GM21381 (cell line): ENCODE measurements at regions not wholly inside any gene's neighbourhood (a gene's known extent, or its start where the extent isn't known, plus 50 kb on each side); places are given as distances from the start of the nearest gene placed in this dataset.
"Not testable (repeated sequence)": the region's sequence is repeated elsewhere in the genome, so short reads cannot be mapped to it uniquely, and the experiment has no call there.

ENCODE experiments used
- ATAC-seq: cut with Tn5 transposase; IDR thresholded peaks from one replicate; pipeline ENCODE4 v1.9.1; 2021; ENCODE audit warnings: mild to moderate bottlenecking, moderate library complexity; ENCODE audit not compliant: unreplicated experiment

DNA sequence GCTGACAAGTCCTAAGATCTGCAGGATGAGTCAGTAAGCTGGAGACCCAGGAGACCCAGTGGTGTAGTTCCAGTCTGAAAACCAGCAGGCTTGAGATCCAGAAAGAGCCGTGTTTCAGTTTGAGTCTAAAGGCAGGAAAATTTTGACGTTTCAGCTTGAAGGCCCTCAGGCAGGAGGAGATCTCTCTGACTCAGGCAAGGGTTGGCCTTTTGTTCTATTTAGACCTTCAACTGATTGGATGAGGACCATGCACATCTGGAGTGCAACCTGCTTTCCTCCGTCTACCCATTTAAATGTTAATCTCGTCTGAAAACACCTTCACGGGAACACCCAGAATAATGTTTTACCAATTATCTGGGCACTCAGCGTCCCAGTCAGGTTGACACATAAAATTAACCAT is 69.5 kb downstream of the NPIPA7 start:
- ATAC-seq, result not testable (repeated sequence)

- ATAC-seq, result not testable (repeated sequence)
Observed at GRCh38 chr16:16449712-16450237, 70.8 kb downstream of the NPIPA7 start.

GRCh38 chr16:16451721-16452410 is 72.9 kb downstream of the NPIPA7 start:
- ATAC-seq, result not testable (repeated sequence)

- not testable (repeated sequence) for ATAC-seq
Observed at GRCh38 chr16:16458579-16458978, 79.6 kb downstream of the NPIPA7 start.

DNA sequence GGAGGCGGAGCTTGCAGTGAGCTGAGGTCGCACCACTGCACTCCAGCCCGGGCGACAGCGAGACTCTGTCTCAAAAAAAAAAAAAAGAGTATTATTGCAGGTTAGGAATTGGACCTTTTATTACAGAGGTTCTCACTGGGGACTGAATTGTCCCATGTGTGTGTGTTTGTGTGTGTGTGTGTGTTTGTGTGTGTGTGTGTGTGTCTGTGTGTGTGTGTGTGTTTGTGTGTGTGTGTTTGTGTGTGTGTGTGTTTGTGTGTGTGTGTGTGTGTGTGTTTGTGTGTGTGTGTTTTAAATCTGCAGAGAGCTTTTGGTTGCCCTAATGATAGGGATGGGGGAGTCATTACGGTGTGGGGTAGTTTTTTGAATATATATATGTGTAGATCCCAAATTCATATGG is 84.9 kb downstream of the NPIPA7 start:
- not testable (repeated sequence) for ATAC-seq

DNA sequence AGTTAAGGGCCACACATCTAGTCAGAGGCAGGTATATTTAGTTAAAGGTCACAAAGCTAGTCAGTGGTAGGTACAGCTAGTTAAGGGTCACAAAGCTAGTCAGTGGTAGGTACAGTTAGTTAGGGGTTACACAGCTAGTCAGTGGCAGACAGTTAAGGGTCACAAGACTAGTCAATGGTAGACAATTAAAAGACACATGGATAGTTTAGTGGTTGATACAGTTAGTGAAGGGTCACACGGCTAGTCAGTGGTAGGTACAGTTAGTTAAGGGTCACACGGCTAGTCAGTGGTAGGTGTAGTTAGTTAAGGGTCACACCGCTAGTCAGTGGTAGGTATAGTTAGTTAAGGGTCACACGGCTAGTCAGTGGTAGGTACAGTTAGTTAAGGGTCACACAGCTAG is 110.0 kb downstream of the NPIPA7 start:
- not testable (repeated sequence) for ATAC-seq

- ATAC-seq, result not testable (repeated sequence)
Observed at GRCh38 chr16:16489466-16489865, 110.5 kb downstream of the NPIPA7 start.

DNA sequence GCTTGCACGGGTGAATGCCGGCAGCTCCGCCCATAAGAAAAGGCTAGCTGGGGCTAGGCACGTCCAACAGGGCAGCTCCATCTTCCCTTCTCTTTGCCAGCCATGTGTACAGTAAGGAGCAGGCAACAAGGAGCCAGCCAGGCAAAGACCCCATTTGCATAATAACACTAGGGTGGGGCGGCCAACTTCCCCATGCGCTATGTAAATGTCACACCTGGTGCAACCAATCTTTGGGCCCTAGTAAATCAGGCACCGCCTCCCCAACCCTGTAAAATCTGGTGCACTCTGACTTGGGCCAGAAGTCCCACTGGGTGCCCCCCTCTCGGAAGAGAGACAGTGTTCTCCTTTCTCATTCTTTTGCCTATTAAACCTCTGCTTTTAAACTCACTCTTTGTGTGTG is 115.2 kb downstream of the NPIPA7 start:
- ATAC-seq, result not testable (repeated sequence)

- ATAC-seq, result not testable (repeated sequence)
Observed at GRCh38 chr16:16494998-16495397, 116.1 kb downstream of the NPIPA7 start.

- ATAC-seq, result not testable (repeated sequence)
Observed at GRCh38 chr16:16499875-16500274, 120.9 kb downstream of the NPIPA7 start.

DNA sequence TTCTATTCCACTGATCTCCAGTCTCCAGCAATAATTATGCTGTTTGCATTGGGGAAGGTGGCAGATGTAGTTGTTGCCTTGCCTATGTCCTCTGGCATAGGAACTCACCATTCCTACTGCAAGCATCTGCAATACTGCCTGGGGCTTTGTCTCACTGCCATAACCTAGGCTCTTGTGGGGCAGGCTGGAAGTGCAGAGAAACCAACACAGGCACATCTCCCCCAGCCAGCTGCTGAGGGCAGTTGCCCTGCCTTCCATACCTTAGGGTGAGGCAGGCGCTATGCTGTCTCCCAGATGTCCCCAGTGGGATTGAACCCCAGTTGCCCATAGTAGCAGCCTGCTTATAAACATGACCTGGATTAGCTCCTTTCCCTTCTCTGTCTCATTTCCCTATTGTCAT is 128.1 kb downstream of the NPIPA7 start:
- not testable (repeated sequence) for ATAC-seq

DNA sequence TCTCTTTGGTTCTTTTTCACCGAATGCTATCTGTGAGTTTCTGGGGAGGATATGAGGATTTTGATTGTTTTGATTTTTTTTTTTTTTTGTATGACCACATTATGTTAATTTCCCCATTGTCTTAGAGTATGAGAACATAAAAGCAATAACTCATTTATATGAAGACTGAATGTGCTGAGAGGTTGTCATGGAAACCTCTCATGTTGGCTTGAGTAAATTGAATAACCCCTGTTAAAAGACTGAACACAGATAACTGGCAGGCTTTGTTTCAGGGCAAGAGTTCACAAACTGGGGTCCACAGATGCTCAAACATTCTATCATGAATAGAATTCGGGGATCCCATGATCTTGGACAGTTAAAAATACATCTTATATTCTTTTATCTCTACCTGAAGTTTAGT is 129.4 kb downstream of the NPIPA7 start:
- not testable (repeated sequence) for ATAC-seq

DNA sequence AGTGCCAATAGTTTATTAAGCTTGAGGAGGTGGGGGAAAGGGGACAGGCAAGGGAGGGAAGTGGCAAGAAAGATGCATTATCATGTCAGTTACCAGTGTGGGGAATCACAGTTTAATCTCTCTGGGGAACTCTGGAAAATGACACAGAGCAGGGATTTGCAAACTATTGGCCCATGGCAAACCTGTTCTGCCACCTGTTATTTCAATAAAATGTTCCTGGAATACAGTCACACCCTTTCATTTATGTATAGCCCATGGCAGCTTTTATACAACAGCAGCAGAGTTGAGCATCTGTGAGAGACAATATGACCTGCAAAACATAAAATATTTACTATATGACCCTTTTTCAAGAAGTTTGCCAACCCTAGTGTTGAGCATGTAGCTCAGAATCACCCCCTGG is 140.5 kb downstream of the NPIPA7 start:
- ATAC-seq, result not testable (repeated sequence)

DNA sequence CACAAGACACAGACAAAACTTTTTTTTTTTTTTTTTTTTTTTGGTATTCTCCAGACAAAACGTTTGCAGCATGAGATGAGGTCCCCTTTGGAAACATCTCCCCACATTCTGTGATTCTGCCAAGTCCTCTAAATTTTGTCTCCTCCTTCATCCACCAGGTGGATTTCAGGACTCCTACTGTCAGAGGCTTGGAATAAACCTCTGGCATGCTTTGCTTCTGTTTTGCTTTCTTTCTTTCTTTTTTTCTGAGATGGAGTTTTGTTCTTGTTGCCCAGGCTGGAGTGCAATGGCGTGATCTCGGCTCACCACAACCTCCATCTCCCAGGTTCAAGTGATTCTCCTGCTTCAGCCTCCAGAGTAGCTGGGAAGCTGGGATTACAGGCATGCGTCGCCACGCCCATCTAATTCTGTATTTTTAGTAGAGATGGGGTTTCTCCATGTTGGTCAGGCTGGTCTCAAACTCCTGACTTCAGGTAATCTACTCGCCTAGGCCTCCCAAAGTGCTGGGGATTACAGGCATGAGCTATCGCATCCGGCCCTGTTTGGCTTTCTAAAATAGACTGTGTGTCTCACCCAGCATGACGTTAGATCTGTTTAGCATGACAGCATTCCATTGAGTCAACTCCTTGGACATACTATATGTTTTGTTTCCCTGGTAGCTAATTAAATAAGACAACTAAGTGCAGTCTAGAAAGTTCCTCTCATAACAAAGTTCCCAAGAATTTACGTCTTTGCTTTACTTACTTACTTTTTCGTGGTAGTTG is 142.5 kb downstream of the NPIPA7 start:
- ATAC-seq, result not testable (repeated sequence)

- ATAC-seq, result not testable (repeated sequence)
Observed at GRCh38 chr16:16526998-16527397, 148.1 kb downstream of the NPIPA7 start.

DNA sequence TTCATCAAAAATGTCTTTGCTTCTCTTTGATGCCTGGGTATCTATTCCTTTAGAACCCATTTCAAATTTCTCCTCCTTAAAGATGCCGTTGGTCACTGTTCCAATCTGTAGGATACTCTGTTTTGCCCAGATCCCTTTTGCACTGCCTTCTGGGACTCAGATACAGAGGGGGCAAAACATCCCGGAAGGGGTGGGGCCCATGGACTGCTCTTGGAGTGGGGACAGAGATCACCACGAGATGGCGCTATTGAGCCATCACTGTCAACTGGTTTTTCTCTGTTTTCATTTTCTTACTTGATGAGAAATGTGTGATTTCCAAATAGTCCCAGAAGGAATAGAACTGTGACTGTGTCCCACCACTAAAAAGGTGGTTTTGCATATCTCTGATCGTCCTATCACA is 151.8 kb downstream of the NPIPA7 start:
- not testable (repeated sequence) for ATAC-seq

GRCh38 chr16:16535565-16535964 is 156.6 kb downstream of the NPIPA7 start:
- ATAC-seq, result not testable (repeated sequence)

- ATAC-seq, result not testable (repeated sequence)
Observed at GRCh38 chr16:16536151-16536550, 157.2 kb downstream of the NPIPA7 start.

DNA sequence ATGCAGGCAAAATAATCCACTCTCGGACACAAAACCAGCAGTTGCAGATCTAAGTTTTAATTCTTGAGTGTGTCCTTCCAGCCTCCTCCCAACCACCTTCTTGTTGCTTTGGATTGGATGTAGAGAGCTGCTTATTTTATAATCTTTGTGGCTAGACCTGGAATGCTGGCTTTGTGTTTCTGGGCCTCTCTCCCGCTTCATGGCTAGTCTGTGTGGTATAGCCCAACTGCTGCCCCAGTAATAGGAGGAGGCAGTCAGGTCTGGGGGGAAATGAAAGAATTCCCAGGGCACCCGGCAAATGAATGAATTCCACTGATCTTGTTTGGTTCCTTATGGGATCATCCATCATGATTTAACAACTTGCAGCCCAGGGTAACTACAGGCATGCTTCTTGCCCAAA is 170.8 kb downstream of the NPIPA7 start:
- ATAC-seq, result not testable (repeated sequence)

GRCh38 chr16:16550824-16551223 is 171.9 kb downstream of the NPIPA7 start:
- ATAC-seq, result not testable (repeated sequence)

GRCh38 chr16:16552819-16553340 is 173.9 kb downstream of the NPIPA7 start:
- not testable (repeated sequence) for ATAC-seq
